Psoas muscle (tissue), 7 donors: ENCODE measurements at regions not wholly inside any gene's neighbourhood (a gene's known extent, or its start where the extent isn't known, plus 50 kb on each side); places are given as distances from the start of the nearest gene placed in this dataset.

ENCODE experiments used
- ATAC-seq, 4 donors: fragments of 200-7000 bp; cut with Tn5 transposase; one replicate each; pipeline ENCODE4 v1.9.1; 2020; ENCODE audit warnings: moderate library complexity in 3 of 4, mild to moderate bottlenecking in 2 of 4
- DNase-seq, 2 donors: peaks; one replicate each; pipeline ENCODE4 v3.0.0-alpha.2; 2020
- H3K27ac ChIP-seq: fragments of 200-600 bp; one replicate; pipeline ENCODE4 v1.8.0; 2022
- H3K27me3 ChIP-seq, 3 donors: fragments of 200-600 bp in 1 of 3; one replicate each; pipeline versions ENCODE4 v1.6.1 to v1.8.0; 2013 to 2022; ENCODE audit warnings: low read length in 2 of 3, mild to moderate bottlenecking in 2 of 3, moderate library complexity in 1 of 3; ENCODE audit not compliant: insufficient read depth in 3 of 3
- H3K36me3 ChIP-seq, 2 donors: fragments of 200-600 bp in 1 of 2; one replicate each; pipeline versions ENCODE4 v1.6.1 to v1.8.0; 2013 to 2022; ENCODE audit warnings: low read depth in 1 of 2, mild to moderate bottlenecking in 1 of 2, moderate library complexity in 1 of 2; ENCODE audit not compliant: insufficient read depth in 1 of 2
- H3K4me1 ChIP-seq: fragments of 200-600 bp; one replicate; pipeline ENCODE4 v1.8.0; 2022
- H3K4me3 ChIP-seq: fragments of 200-600 bp; one replicate; pipeline ENCODE4 v1.8.0; 2022; ENCODE audit warnings: mild to moderate bottlenecking
- H3K9me3 ChIP-seq: fragments of 200-600 bp; one replicate; pipeline ENCODE4 v1.8.0; 2022
- CTCF ChIP-seq: fragments of 200-600 bp; IDR thresholded peaks from one replicate; pipeline ENCODE4 v1.8.0; 2022; ENCODE audit warnings: antibody characterized with exemption
- WGBS, 3 donors: extraction: QIAGEN DNeasy Blood & Tissue Kit; methylation state at CpG; one replicate each; pipeline versions ENCODE4 v1.1.6 to v1.1.7; 2013; 5-methylcytosine and 5-hydroxymethylcytosine counted together
- intact Hi-C, 2 donors: fragments of 100-400 bp; cut with DNase I; formaldehyde crosslinking; loops; one replicate each; pipeline versions ENCODE4 v1.11.0 to v1.14.2; 2022
- donor health status: healthy with polysubstance abuse.
- donor health status: DM: no; HTN: no; CAD: no; lungs with moderate emphysema.
- donor health status: Bipolar disorder and iron deficiency.
- donor health status: healthy.
- donor health status: DM: yes; HTN: yes; CAD: no.
- donor health status: DM: no; HTN: no; CAD: no.
- donor health status: DM: yes; HTN: yes; CAD: no.

GRCh38 chr4:81690871-81691270 is 219.2 kb upstream of the RASGEF1B start:
- WGBS, 3 donors, result 64 to 88% (median 72%) methylated on average over 2 of the region's 2 CpGs
- Histone ChIP-seq H3K36me3 (no peaks in the 10 kb centered on the region), H3K27me3 (no peaks in the 10 kb centered on the region), H3K4me1 (no peaks in the 10 kb centered on the region), H3K9me3 (no peaks in the 10 kb centered on the region), H3K4me3 (no peak overlapping the region), H3K27ac (no peak overlapping the region)
- TF ChIP-seq CTCF, result no peak
- ATAC-seq (no peak), DNase-seq (no peak)
- intact Hi-C loops, result no loop called here

- no peaks in the 10 kb centered on the region for H3K9me3 ChIP-seq
- H3K4me1 ChIP-seq, result no peaks in the 10 kb centered on the region
- ATAC-seq (no peak), DNase-seq (no peak)
- no peak overlapping the region for H3K4me3 ChIP-seq
- no peaks in the 10 kb centered on the region for H3K27me3 ChIP-seq
- H3K36me3 ChIP-seq, result no peaks in the 10 kb centered on the region
- TF ChIP-seq CTCF, result no peak
- 55 to 68% (median 57%) methylated on average over 4 of the region's 4 CpGs for WGBS, 3 donors
- H3K27ac ChIP-seq, result no peak overlapping the region
- intact Hi-C loops, result no loop called here
Observed at GRCh38 chr4:81688085-81688484, 216.4 kb upstream of the RASGEF1B start.

- H3K4me1 ChIP-seq, result no peaks in the 10 kb centered on the region
- no peaks in the 10 kb centered on the region for H3K27me3 ChIP-seq
- intact Hi-C loops, result no loop called here
- no peak for ATAC-seq
- no peaks in the 10 kb centered on the region for H3K36me3 ChIP-seq
- H3K4me3 ChIP-seq, result no peak overlapping the region
- no peak overlapping the region for H3K27ac ChIP-seq
- no peak for TF ChIP-seq CTCF
- H3K9me3 ChIP-seq, result no peaks in the 10 kb centered on the region
- WGBS, 3 donors, result 61 to 84% (median 78%) methylated on average over 1 of the region's 1 CpG
- no peak for DNase-seq
Observed at GRCh38 chr4:81687471-81687870, 215.8 kb upstream of the RASGEF1B start.

GRCh38 chr4:81685104-81685503 is 213.4 kb upstream of the RASGEF1B start:
- ATAC-seq (no peak), DNase-seq (no peak)
- no peak for TF ChIP-seq CTCF
- Histone ChIP-seq H3K27ac (no peak overlapping the region), H3K4me3 (no peak overlapping the region), H3K4me1 (no peaks in the 10 kb centered on the region), H3K27me3 (no peaks in the 10 kb centered on the region), H3K9me3 (no peaks in the 10 kb centered on the region), H3K36me3 (no peaks in the 10 kb centered on the region)
- 56 to 73% (median 67%) methylated on average over 2 of the region's 2 CpGs for WGBS, 3 donors
- intact Hi-C loops, result no loop called here

GRCh38 chr4:81684352-81684751 is 212.6 kb upstream of the RASGEF1B start:
- Histone ChIP-seq H3K4me3 (no peak overlapping the region), H3K4me1 (no peaks in the 10 kb centered on the region), H3K9me3 (no peaks in the 10 kb centered on the region), H3K36me3 (no peaks in the 10 kb centered on the region), H3K27ac (no peak overlapping the region), H3K27me3 (no peaks in the 10 kb centered on the region)
- DNase-seq, result no peak
- WGBS, 3 donors, result 63 to 77% (median 71%) methylated on average over 4 of the region's 4 CpGs
- no peak for TF ChIP-seq CTCF
- ATAC-seq, result no peak
- intact Hi-C loops, result no loop called here
